GM12875 (cell line): ENCODE measurements at regions not wholly inside any gene's neighbourhood (a gene's known extent, or its start where the extent isn't known, plus 50 kb on each side); places are given as distances from the start of the nearest gene placed in this dataset.
"Not testable (repeated sequence)": the region's sequence is repeated elsewhere in the genome, so short reads cannot be mapped to it uniquely, and the experiment has no call there.

Experiments
- H3K4me3 ChIP-seq: one replicate; pipeline ENCODE4 v1.5.1; 2011; ENCODE audit warnings: low read depth, low read length, control low read depth
- TF ChIP-seq, protein P1 (sequence below): IDR thresholded peaks from 2 replicates; pipeline ENCODE4 v1.5.1; 2011; ENCODE audit warnings: low read depth, mild to moderate bottlenecking, control low read depth, inconsistent platforms, low read length, moderate library complexity, borderline replicate concordance; ENCODE audit not compliant: insufficient read depth

DNA sequence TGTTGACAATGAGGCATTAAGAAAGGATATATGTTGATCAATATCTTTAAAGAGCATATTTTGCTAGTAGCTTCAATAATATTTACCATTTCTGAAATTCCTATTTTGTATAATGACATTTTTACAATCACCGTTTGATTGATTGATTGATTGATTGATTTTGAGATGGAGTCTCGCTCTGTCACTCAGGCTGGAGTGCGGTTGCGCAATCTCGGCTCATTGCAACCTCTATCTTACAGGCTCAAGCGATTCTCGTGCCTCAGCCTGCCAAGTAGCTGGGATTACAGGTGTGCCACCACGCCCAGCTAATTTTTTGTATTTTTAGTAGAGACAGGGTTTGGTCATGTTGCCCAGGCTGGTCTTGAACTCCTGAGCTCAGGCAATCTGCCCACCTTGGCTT, 150.9 kb upstream of the TEX13D start:
- H3K4me3 ChIP-seq: not testable (repeated sequence)

DNA sequence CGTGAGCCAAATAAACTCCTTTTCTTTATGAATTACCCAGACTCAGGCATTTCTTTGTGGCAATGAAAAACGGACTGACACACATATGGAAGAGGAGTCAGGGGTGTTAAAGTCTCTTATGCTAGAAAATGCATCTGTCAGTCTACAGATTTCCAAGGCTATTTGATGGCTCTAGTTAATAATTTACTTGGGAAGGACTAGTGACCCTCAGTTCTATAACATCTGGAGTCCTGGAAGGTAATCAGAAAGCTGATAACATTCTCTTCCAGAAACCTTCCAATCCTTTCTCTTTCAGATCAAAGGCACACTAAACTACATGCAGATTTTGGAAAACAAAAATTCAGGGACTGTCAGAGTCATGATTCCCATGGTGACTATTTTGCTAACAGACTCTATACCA, 142.0 kb upstream of the TEX13D start:
- no peak overlapping the region for H3K4me3 ChIP-seq
- TF ChIP-seq, protein P1, sequence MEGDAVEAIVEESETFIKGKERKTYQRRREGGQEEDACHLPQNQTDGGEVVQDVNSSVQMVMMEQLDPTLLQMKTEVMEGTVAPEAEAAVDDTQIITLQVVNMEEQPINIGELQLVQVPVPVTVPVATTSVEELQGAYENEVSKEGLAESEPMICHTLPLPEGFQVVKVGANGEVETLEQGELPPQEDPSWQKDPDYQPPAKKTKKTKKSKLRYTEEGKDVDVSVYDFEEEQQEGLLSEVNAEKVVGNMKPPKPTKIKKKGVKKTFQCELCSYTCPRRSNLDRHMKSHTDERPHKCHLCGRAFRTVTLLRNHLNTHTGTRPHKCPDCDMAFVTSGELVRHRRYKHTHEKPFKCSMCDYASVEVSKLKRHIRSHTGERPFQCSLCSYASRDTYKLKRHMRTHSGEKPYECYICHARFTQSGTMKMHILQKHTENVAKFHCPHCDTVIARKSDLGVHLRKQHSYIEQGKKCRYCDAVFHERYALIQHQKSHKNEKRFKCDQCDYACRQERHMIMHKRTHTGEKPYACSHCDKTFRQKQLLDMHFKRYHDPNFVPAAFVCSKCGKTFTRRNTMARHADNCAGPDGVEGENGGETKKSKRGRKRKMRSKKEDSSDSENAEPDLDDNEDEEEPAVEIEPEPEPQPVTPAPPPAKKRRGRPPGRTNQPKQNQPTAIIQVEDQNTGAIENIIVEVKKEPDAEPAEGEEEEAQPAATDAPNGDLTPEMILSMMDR: no peak

DNA sequence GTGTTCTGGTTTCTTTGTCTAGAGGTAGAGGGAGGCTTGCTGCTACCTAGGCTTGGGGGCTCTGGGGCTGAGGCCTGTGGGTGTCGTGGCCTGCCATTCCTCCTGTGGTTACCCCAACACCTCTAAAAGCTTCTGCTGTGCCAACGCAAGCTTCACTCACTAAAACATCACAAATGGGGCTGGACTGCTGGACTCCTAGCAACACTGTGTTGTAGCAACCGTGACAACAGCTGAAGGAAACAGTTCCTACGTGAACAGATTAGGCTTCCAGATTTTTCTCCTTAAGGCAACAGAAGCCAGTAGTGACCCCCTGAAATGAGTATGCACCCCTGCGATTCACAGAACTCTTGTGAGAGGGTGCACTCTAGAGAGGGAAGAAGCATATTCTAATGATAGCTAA, 138.3 kb upstream of the TEX13D start:
- H3K4me3 ChIP-seq: no peak overlapping the region
- TF ChIP-seq, protein P1: no peak

DNA sequence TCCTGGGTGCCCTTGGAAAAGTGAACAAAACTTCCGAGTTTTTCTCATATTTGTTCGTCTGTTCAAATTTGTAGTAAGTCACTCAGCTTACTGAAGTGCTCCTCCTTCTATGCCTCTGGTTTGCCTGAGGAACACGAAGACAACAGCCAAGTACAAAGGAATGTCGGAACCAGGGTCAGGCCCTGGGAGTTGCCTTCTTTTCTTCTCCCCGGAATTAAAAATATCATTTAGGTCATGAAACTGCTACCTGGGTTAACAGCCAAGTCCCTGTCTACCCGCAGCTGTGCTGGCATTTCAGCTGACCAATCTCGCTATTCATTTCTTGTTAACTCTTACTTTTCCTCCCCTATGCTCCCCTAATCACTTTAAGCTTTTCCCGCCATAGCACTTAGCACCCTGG, 137.6 kb upstream of the TEX13D start:
- TF ChIP-seq, protein P1: no peak
- H3K4me3 ChIP-seq: no peak overlapping the region

DNA sequence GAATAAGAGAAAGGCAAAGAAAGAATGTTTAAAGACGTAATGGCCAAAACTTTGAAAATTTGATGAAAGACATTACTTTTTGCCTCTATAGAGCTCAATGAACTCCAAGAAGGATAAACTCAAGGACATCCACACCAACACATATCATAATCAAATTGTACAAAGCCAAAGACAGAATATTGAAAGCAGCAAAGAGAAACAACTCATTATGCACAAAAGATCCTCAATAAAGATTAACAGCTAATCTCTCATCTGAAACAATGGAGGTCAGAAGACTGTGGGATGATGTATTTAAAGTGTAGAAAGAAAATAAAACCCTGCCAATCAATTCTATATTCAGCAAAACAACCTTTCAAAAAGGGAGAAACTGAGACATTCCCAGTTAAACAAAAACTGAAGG, 129.1 kb upstream of the TEX13D start:
- no peak overlapping the region for H3K4me3 ChIP-seq
- TF ChIP-seq, protein P1: no peak

DNA sequence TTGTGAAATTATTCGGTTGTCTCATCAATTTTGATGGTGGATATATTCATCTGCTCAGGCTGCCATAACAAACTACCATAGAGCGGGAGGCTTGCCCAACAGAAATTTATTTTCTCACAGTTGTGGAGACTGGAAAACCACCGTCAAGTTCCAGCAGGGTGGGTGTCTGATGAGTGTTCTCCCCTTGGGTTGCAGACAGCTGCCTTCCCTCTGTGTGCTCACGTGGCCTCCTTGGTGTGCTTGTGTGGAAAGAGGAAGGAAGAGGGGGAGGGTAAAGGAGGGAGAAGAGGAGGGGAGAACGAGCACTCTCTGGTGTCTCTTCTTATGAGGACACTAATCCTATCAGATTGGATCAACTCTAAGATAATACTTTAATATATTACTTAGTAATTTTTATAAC, 123.8 kb upstream of the TEX13D start:
- no peak overlapping the region for H3K4me3 ChIP-seq
- TF ChIP-seq, protein P1: no peak

DNA sequence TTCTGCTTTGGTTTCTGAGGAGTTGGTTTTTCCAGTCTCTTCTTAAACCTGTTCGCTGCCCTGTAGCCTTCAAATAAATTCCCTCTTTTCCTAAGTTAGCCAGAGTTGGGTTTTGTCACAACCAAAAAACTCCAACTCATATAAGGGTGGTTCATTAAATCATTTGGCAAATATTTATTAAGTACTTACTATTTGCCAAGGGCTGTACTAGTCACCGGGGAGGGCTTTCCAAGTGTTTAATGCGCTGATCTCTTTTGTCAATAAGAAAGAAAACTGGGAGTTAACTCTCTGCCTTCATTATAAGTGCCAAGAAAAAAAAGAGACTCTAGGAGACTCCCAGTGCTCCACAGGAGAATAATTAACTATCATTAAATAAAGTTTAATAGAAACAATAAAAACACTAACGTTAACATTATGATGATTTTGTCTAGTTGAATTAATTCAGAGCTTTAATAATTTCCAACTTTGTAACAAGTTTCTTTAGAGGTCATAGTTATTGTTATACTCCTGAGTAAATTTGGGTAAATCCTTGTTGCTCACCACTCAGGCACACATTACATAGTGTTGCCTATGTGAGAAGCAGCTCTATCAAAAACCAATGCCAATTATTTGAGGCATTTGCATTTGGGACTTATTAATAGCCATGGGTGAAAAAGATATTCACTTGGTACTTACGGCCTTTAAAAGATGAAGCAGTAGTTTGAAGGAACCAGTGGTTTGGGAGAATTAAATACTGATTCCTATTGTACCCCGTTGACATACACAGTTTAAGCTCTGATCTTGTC, 122.5 kb upstream of the TEX13D start:
- TF ChIP-seq, protein P1: no peak
- H3K4me3 ChIP-seq: no peak overlapping the region
